ENCODE measurements at regions not wholly inside any gene's neighbourhood (a gene's known extent, or its start where the extent isn't known, plus 50 kb on each side); places are given as distances from the start of the nearest gene placed in this dataset.

DNA sequence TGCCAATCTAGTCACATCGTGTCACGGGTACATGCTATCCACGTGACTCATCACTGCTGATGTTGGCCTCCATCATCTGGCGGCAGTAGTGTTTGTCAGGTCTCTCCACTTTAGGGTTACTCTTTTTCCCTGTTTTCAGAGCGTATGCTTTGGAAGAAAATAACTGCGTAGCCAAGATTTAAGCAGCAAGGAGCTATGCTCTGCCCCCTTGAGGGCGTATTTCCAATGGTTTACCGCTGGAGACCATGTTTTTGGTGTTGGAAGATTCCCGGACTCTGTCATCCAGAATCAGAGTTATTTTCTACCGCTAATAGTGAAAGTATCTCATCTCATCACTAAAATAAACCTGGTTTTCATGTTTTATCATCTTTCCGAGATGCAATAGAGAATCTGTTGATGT, 306.5 kb downstream of the C6orf118 start:
- TF ChIP-seq, protein P1, sequence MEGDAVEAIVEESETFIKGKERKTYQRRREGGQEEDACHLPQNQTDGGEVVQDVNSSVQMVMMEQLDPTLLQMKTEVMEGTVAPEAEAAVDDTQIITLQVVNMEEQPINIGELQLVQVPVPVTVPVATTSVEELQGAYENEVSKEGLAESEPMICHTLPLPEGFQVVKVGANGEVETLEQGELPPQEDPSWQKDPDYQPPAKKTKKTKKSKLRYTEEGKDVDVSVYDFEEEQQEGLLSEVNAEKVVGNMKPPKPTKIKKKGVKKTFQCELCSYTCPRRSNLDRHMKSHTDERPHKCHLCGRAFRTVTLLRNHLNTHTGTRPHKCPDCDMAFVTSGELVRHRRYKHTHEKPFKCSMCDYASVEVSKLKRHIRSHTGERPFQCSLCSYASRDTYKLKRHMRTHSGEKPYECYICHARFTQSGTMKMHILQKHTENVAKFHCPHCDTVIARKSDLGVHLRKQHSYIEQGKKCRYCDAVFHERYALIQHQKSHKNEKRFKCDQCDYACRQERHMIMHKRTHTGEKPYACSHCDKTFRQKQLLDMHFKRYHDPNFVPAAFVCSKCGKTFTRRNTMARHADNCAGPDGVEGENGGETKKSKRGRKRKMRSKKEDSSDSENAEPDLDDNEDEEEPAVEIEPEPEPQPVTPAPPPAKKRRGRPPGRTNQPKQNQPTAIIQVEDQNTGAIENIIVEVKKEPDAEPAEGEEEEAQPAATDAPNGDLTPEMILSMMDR (IDR thresholded peaks at IDR 0.05) = no peak

DNA sequence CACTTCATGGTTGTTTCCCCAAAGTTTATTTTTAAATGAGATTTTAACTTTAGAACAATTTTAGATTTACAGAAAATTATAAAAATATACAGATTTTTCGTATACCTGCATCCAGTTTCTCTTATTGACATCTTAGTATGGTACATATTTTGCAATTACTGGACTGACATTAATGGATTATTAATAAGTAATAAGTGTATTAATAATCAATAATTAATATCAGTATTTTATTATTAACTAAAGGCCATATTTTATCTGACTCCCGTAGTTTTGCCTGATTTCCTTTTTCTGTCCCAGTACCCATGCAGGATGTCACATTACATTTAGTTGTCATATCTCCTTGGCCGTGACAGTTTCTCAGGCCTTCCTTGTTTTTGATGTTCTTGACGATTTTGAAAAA, 307.0 kb downstream of the C6orf118 start:
- ChIA-PET CTCF (no interaction called here), POLR2A (no interaction called here)
- H3K9me3 ChIP-seq (ENCODE audit: control insufficient read depth in 1 of 2, insufficient read depth in 1 of 2, low read length in 2 of 2) = peaks cover 0 to 9% of the 10 kb centered on the region in 2 experiments
- Mint-ChIP-seq H3K36me3 (ENCODE audit: low read depth) (no peaks in the 10 kb centered on the region), H3K9me3 (peaks cover 11% of the 10 kb centered on the region), H3K27ac (no peak overlapping the region), H3K27me3 (no peaks in the 10 kb centered on the region), H3K4me1 (ENCODE audit: low read depth) (no peaks in the 10 kb centered on the region), H3K4me3 (no peak overlapping the region)
- H3K4me1 ChIP-seq (ENCODE audit: insufficient read depth, low read length) = no peaks in the 10 kb centered on the region
- intact Hi-C loops (cut with DNase I, micrococcal nuclease) = no loop called here
- H3K27me3 ChIP-seq (ENCODE audit: control insufficient read depth in 1 of 2, insufficient read depth in 2 of 2, low read length in 2 of 2) = no peaks in the 10 kb centered on the region
- H3K4me3 ChIP-seq (ENCODE audit: low read length) = no peak overlapping the region
- TF ChIP-seq, protein P1 (IDR thresholded peaks at IDR 0.05) = no peak
- no peaks in the 10 kb centered on the region for H3K36me3 ChIP-seq (ENCODE audit: insufficient read depth, low read length)
- ATAC-seq (ENCODE audit: poor library complexity) = no peak
- no peak overlapping the region for H3K27ac ChIP-seq (ENCODE audit: low read depth in 1 of 2, low read length in 2 of 2)
- no peak for DNase-seq

More for the DNA sequence above, 306.5 kb downstream of the C6orf118 start:
- Mint-ChIP-seq H3K27ac (no peak overlapping the region), H3K27me3 (no peaks in the 10 kb centered on the region), H3K36me3 (ENCODE audit: low read depth) (no peaks in the 10 kb centered on the region), H3K4me3 (no peak overlapping the region), H3K4me1 (ENCODE audit: low read depth) (no peaks in the 10 kb centered on the region), H3K9me3 (peaks cover 11% of the 10 kb centered on the region)
- Histone ChIP-seq H3K4me1 (ENCODE audit: insufficient read depth, low read length) (no peaks in the 10 kb centered on the region), H3K4me3 (ENCODE audit: low read length) (no peak overlapping the region), H3K36me3 (ENCODE audit: insufficient read depth, low read length) (no peaks in the 10 kb centered on the region), H3K9me3 (ENCODE audit: control insufficient read depth in 1 of 2, insufficient read depth in 1 of 2, low read length in 2 of 2) (peaks cover 0 to 9% of the 10 kb centered on the region in 2 experiments), H3K27ac (ENCODE audit: low read depth in 1 of 2, low read length in 2 of 2) (no peak overlapping the region), H3K27me3 (ENCODE audit: control insufficient read depth in 1 of 2, insufficient read depth in 2 of 2, low read length in 2 of 2) (no peaks in the 10 kb centered on the region)
- ChIA-PET POLR2A (no interaction called here), CTCF (no interaction called here)
- DNase-seq = no peak
- ATAC-seq (ENCODE audit: poor library complexity) = no peak
- intact Hi-C loops (cut with DNase I, micrococcal nuclease) = no loop called here

DNA sequence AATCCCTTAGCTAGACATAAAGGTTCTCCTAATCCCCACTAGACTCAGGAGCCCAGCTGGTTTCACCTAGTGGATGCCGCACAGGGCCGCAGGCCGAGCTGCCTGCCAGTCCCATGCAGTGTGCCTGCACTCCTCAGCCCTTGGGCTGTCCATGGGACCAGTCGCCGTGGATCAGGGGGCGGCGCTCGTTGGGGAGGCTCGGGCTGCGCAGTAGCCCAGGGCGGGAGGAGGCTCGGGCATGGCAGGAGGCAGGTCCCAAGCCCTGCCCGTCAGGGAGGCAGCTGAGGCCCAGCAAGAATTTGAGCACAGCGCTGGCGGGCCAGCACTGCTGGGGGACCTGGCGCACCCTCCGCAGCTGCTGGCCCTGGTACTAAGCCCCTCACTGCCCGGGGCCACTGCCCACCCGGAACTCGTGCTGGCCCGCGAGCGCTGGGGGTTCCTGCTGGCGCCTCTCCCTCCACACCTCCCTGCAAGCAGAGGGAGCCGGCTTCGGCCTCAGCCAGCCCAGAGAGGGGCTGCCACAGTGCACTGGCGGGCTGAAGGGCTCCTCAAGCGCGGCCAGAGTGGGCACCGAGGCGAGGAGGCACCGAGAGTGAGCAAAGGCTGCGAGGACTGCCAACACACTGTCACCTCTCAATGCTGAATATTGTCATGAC, 307.8 kb downstream of the C6orf118 start:
- peaks cover 0 to 9% of the 10 kb centered on the region in 2 experiments for H3K9me3 ChIP-seq (ENCODE audit: control insufficient read depth in 1 of 2, insufficient read depth in 1 of 2, low read length in 2 of 2)
- Mint-ChIP-seq H3K9me3 (peaks cover 11% of the 10 kb centered on the region), H3K27me3 (no peaks in the 10 kb centered on the region), H3K27ac (no peak overlapping the region), H3K4me1 (ENCODE audit: low read depth) (no peaks in the 10 kb centered on the region), H3K4me3 (no peak overlapping the region), H3K36me3 (ENCODE audit: low read depth) (no peaks in the 10 kb centered on the region)
- H3K4me3 ChIP-seq (ENCODE audit: low read length) = no peak overlapping the region
- no peaks in the 10 kb centered on the region for H3K36me3 ChIP-seq (ENCODE audit: insufficient read depth, low read length)
- H3K4me1 ChIP-seq (ENCODE audit: insufficient read depth, low read length) = no peaks in the 10 kb centered on the region
- ChIA-PET CTCF (no interaction called here), POLR2A (no interaction called here)
- TF ChIP-seq, protein P1 (IDR thresholded peaks at IDR 0.05) = no peak
- H3K27ac ChIP-seq (ENCODE audit: low read depth in 1 of 2, low read length in 2 of 2) = no peak overlapping the region
- ATAC-seq (ENCODE audit: poor library complexity) (no peak), DNase-seq (no peak)
- intact Hi-C loops (cut with DNase I, micrococcal nuclease) = no loop called here
- no peaks in the 10 kb centered on the region for H3K27me3 ChIP-seq (ENCODE audit: control insufficient read depth in 1 of 2, insufficient read depth in 2 of 2, low read length in 2 of 2)

Data from CD4-positive, alpha-beta T cell (primary cell).